ENCODE measurements at regions not wholly inside any gene's neighbourhood (a gene's known extent, or its start where the extent isn't known, plus 50 kb on each side); places are given as distances from the start of the nearest gene placed in this dataset.

DNA sequence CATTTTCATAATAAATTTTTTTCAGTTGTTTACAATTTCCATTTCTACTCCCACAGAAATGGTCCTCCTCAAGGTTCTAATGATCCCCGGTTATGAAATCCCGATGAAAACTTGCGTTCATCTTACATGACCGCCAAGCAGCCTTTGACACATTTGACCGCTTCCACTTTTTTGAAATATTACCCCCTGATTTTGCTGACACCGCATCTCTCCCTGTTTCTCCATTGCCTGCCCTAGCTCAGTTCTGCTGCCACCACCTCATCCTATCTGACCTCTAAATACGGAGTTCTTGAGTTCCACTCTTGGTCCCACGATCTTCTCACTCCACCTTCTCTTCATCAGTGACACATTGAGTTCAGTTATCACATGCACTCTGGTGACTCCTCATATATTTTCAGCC, 74.1 kb downstream of the SLC35B3 start:
- no peaks in the 10 kb centered on the region for H3K4me1 Mint-ChIP-seq
- no peaks in the 10 kb centered on the region for H3K27me3 Mint-ChIP-seq
- no peaks in the 10 kb centered on the region for H3K9me3 Mint-ChIP-seq
- H3K4me3 Mint-ChIP-seq = no peak overlapping the region
- intact Hi-C loops (cut with micrococcal nuclease) = no loop called here
- DNase-seq = no peak
- no peaks in the 10 kb centered on the region for H3K36me3 Mint-ChIP-seq (ENCODE audit: low read depth)
- no peak overlapping the region for H3K27ac Mint-ChIP-seq

DNA sequence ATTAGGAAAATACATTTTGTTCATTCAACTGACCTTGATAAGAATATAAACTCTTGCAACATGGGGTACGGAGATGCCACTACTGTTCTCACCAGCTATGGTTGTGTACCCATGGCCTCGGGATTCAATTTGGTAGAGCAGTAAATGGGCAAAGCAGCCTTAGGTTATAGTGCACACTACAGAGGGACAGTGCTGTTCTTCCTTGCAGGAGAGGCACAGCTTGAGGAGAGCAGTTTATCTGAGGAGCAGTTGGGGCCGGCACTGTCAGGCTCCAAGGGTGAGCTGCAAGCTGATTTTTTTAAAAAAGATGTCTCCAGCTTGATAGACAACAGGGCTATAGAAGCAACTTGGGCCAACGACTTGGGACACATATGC, 82.4 kb downstream of the SLC35B3 start:
- H3K27ac Mint-ChIP-seq = no peak overlapping the region
- no peaks in the 10 kb centered on the region for H3K27me3 Mint-ChIP-seq
- no peaks in the 10 kb centered on the region for H3K9me3 Mint-ChIP-seq
- H3K4me1 Mint-ChIP-seq = no peaks in the 10 kb centered on the region
- no peak overlapping the region for H3K4me3 Mint-ChIP-seq
- H3K36me3 Mint-ChIP-seq (ENCODE audit: low read depth) = no peaks in the 10 kb centered on the region
- intact Hi-C loops (cut with micrococcal nuclease) = no loop called here
- no peak for DNase-seq

DNA sequence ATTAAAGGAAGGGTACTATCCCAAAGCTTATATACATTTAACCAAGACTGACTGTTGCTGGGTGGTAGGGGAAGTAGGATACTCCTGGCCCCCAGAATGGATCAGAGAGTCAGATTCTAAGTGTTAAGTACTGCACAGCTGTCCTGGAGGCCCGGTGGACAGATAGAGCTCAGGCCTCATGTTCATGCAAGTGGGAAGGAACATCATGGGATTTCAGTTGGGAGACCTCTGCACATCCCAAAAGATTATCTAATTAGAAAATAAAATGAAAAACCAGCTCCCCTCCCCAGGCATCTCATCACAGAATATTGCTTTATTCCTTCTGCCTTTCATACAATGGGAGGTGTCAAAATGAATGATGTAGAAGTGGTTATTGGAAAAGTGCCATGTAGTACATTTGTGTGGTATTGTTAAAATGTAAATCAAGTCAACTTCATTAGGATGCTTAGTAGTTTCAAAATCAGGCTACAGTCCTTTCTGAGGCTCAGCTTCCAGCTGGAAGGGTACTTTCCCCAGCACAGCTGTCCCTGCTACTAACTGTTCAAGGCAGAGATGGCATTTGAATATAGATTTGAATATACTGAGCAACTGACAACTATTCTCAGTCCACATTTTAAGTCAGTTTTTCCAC, 82.9 kb downstream of the SLC35B3 start:
- Mint-ChIP-seq H3K36me3 (ENCODE audit: low read depth) (no peaks in the 10 kb centered on the region), H3K4me3 (no peak overlapping the region), H3K27ac (no peak overlapping the region), H3K4me1 (no peaks in the 10 kb centered on the region), H3K9me3 (no peaks in the 10 kb centered on the region), H3K27me3 (no peaks in the 10 kb centered on the region)
- intact Hi-C loops (cut with micrococcal nuclease) = no loop called here
- no peak for DNase-seq

DNA sequence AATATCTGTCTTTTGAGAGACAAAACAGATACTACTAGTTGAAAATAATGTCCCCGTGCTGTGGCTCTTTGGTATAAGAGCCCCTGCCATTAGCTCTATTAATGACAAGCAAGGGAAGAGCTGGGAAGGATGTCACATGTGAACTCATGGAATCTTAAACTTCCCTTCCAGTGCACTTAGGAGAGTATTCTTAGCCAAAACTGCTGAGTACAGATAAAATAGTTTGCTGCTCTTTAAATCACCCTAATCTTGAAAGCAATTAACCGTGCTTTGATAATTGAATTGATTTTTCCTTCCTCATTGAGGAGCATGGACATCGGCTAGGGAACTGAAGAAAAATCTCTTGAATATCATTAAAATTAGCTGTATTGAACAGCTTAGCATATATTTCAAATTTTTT, 91.7 kb downstream of the SLC35B3 start:
- peaks cover 4% of the 10 kb centered on the region for H3K9me3 Mint-ChIP-seq
- DNase-seq = no peak
- H3K27ac Mint-ChIP-seq = no peak overlapping the region
- intact Hi-C loops (cut with micrococcal nuclease) = no loop called here
- no peak overlapping the region for H3K4me3 Mint-ChIP-seq
- H3K4me1 Mint-ChIP-seq = no peaks in the 10 kb centered on the region
- no peaks in the 10 kb centered on the region for H3K27me3 Mint-ChIP-seq
- no peaks in the 10 kb centered on the region for H3K36me3 Mint-ChIP-seq (ENCODE audit: low read depth)

DNA sequence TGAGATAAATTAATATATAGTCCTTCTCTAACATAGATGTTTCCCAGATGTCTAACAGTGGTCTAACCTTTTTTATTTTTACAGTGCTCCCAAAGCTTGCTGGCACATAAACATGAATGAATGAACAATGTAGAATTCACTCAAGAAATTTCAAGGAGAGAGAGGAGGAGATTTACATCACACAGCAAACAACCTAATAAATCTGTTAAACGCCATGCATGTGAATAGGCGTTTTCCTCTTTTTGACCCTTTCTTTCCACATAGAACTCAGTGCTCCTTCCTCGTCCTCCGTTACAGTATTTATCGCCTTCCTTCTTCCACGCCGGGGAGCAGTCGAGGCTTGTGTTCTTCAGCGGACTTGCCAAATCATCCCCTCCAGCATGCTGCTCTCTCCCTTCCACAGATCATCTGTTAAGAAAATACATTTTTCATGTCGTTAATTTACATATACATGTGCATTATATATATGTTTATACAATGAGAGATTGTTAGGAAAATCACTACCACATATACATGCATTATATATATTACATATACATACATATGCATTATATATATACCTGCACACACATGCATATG, 93.0 kb downstream of the SLC35B3 start:
- Mint-ChIP-seq H3K9me3 (peaks cover 4% of the 10 kb centered on the region), H3K4me1 (no peaks in the 10 kb centered on the region), H3K36me3 (ENCODE audit: low read depth) (no peaks in the 10 kb centered on the region), H3K4me3 (no peak overlapping the region), H3K27me3 (no peaks in the 10 kb centered on the region), H3K27ac (no peak overlapping the region)
- DNase-seq = no peak
- intact Hi-C loops (cut with micrococcal nuclease) = no loop called here

DNA sequence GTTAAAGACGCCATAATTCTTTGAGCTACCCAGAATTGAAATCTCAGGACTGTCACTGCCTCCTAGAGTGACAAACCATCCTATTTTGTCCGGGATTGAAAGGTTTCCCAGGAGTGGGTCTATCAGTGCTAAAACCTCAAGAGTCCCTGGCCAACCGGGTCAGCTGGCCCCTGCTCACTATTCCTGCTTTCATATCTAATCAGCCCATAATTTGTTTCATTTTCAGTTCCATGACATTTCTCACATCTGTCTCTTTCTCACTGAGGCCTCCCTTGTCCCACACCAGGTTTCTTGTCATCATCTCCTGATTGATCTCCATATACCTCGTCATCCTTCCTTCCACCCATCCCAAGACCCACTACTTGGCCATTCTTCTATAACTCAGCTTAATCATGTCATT, 98.2 kb downstream of the SLC35B3 start:
- Mint-ChIP-seq H3K4me3 (no peak overlapping the region), H3K27ac (no peak overlapping the region), H3K4me1 (no peaks in the 10 kb centered on the region), H3K27me3 (no peaks in the 10 kb centered on the region), H3K9me3 (no peaks in the 10 kb centered on the region), H3K36me3 (ENCODE audit: low read depth) (no peaks in the 10 kb centered on the region)
- no peak for DNase-seq
- intact Hi-C loops (cut with micrococcal nuclease) = no loop called here

DNA sequence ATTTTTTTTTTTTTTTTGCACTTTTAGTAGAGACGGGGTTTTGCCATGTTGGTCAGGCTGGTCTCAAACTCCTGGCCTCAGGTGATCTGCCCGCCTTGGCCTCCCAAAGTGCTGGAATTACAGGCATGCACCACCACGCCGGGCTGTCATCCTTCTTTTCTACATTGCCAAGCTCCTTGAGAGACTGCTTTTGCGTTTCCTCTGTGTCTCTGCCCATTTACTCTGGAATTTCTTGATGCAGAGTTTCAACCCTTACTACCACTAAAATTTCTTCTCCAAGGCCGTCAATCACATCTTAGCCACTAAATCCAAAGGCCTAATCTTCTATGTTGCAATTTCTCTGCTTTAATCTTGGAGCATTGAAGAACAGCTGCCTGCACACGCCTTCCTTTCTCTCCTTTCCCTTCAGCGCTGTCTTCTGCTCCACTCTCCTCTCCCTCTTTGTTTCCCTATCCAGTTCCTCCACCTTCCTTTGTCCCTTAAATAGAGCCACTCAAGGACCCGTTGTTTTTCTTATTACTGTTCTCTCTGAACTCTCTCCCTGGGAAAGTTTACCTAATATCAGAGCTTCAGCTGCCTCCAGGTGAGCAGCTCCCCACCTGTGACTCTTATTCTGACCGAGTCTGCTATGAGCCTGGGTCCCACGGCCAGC, 98.8 kb downstream of the SLC35B3 start:
- Mint-ChIP-seq H3K4me1 (no peaks in the 10 kb centered on the region), H3K36me3 (ENCODE audit: low read depth) (no peaks in the 10 kb centered on the region), H3K27me3 (no peaks in the 10 kb centered on the region), H3K4me3 (no peak overlapping the region), H3K27ac (no peak overlapping the region), H3K9me3 (no peaks in the 10 kb centered on the region)
- no peak for DNase-seq
- intact Hi-C loops (cut with micrococcal nuclease) = no loop called here

DNA sequence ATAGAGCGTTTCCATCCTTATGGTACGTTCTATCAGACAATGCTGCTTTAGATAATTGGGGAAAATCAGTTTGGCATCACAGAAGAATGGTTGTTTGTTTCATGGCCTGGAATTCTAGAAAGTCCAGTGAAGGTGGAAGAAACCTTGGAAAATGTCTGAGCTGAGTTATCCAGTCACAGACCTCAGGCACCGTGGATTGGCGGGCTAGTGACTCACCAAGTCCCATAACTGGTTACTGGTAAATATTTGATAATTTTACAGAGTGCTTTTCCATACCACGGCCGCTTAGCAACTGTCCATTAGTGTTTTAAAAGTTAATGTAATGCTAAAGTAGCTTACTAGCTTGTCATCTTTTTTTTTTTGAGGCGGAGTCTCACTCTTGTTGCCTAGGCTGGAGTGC, 99.4 kb downstream of the SLC35B3 start:
- no peak for DNase-seq
- intact Hi-C loops (cut with micrococcal nuclease) = no loop called here
- Mint-ChIP-seq H3K4me3 (no peak overlapping the region), H3K27me3 (no peaks in the 10 kb centered on the region), H3K36me3 (ENCODE audit: low read depth) (no peaks in the 10 kb centered on the region), H3K27ac (no peak overlapping the region), H3K4me1 (no peaks in the 10 kb centered on the region), H3K9me3 (no peaks in the 10 kb centered on the region)

DNA sequence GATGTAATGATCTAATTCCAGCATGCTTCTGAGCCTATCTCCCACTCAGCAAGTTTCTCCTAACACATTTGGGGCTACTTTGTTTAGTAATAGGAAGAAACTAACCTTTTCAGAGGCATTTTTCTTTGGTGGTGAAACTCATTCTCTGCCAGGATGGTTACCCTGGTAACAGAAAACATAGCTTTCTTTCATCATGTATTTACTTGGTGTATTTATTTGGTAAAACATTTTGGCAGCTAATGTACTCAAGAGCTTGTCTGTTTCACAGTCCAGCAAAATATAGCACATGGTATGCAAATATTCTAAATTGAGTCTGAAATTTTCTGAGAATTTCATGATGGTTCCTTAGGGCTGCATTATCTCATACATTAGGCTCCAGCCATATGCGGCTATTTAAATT, 100.0 kb downstream of the SLC35B3 start:
- Mint-ChIP-seq H3K27ac (no peak overlapping the region), H3K4me1 (no peaks in the 10 kb centered on the region), H3K27me3 (no peaks in the 10 kb centered on the region), H3K36me3 (ENCODE audit: low read depth) (no peaks in the 10 kb centered on the region), H3K9me3 (no peaks in the 10 kb centered on the region), H3K4me3 (no peak overlapping the region)
- intact Hi-C loops (cut with micrococcal nuclease) = no loop called here
- DNase-seq = no peak

DNA sequence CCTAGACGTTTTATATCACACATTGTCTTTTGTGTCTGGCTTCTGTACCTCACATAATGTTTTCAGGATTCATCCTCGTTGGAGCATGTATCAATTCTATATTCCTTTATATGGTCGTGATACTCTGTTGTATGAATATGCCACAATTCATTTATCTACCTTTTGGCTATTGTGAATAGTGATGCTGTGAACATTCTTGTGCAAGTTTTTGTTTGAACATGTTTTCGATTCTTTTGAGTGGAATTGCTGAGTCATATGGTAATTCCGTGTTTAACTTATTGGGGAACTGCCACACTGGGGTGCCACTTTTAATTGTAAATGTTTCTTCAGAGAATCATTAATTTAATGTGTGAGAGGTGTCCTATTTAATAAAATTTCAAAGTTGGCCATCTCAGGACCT, 101.2 kb downstream of the SLC35B3 start:
- no peak overlapping the region for H3K4me3 Mint-ChIP-seq
- no peaks in the 10 kb centered on the region for H3K36me3 Mint-ChIP-seq (ENCODE audit: low read depth)
- no peak for DNase-seq
- H3K9me3 Mint-ChIP-seq = no peaks in the 10 kb centered on the region
- no peaks in the 10 kb centered on the region for H3K27me3 Mint-ChIP-seq
- intact Hi-C loops (cut with micrococcal nuclease) = no loop called here
- H3K27ac Mint-ChIP-seq = no peak overlapping the region
- no peaks in the 10 kb centered on the region for H3K4me1 Mint-ChIP-seq

DNA sequence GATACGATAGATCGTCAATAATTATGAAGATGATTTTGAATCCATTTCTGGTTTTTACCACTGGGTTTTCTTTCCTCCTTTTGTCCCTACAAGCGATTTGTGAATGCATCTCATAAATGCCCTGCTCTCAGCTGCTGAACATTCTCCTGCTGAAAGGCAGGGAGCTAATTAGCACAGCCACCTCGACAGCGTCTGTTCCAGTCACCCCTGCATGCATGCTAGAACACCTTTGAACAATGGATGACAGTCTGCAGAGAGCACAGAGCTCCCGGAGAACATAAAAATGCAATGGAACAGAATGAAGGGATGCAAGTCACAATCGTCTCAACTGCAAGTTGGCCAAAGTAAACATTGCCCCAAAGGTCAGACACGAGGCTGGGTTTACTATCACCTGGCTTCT, 105.8 kb downstream of the SLC35B3 start:
- DNase-seq = no peak
- Mint-ChIP-seq H3K27ac (no peak overlapping the region), H3K27me3 (no peaks in the 10 kb centered on the region), H3K36me3 (ENCODE audit: low read depth) (no peaks in the 10 kb centered on the region), H3K9me3 (no peaks in the 10 kb centered on the region), H3K4me1 (no peaks in the 10 kb centered on the region), H3K4me3 (no peak overlapping the region)
- intact Hi-C loops (cut with micrococcal nuclease) = no loop called here

DNA sequence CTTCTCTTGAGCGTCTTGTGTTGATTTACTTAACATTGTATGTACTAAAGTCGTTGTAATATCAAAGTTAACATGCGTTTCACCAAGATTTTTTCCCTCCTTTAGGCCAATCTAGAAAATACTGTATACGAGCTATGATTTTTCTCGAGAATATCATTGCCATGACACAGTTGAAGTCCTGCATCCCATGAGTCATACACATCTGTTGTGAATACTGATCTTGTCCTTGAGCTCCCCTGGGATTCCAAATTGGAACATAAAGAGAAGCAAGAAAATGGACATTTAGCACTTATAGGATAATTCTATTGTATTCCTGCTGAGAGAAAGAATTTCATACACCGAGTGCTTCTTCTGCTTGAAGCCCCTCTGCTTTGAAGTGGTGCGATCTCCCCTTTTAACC, 109.6 kb downstream of the SLC35B3 start:
- Mint-ChIP-seq H3K27me3 (no peaks in the 10 kb centered on the region), H3K36me3 (ENCODE audit: low read depth) (no peaks in the 10 kb centered on the region), H3K4me3 (no peak overlapping the region), H3K4me1 (no peaks in the 10 kb centered on the region), H3K27ac (no peak overlapping the region), H3K9me3 (no peaks in the 10 kb centered on the region)
- DNase-seq = no peak
- intact Hi-C loops (cut with micrococcal nuclease) = no loop called here

DNA sequence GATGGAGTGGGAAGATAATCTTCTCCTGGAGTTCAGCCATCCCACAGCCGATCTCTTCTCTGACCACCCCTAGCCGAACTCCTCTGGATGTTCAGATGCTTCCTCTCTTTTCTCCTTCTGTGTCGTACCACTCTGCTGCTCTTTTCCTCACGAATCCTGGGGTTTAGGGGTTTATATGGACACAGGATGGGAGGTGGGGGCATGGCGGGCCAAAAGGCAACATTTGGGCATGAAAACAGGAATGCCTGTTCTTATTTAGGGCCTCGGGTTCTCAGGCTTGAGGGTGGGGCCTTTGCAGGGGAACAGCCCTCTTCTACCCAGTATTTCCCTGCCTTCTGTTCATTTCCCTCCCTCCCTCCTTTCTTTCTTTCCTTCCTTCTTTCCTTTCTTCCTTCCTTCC, 112.7 kb downstream of the SLC35B3 start:
- Mint-ChIP-seq H3K4me1 (no peaks in the 10 kb centered on the region), H3K9me3 (no peaks in the 10 kb centered on the region), H3K27ac (no peak overlapping the region), H3K27me3 (no peaks in the 10 kb centered on the region), H3K4me3 (no peak overlapping the region), H3K36me3 (ENCODE audit: low read depth) (no peaks in the 10 kb centered on the region)
- intact Hi-C loops (cut with micrococcal nuclease) = no loop called here
- DNase-seq = no peak

DNA sequence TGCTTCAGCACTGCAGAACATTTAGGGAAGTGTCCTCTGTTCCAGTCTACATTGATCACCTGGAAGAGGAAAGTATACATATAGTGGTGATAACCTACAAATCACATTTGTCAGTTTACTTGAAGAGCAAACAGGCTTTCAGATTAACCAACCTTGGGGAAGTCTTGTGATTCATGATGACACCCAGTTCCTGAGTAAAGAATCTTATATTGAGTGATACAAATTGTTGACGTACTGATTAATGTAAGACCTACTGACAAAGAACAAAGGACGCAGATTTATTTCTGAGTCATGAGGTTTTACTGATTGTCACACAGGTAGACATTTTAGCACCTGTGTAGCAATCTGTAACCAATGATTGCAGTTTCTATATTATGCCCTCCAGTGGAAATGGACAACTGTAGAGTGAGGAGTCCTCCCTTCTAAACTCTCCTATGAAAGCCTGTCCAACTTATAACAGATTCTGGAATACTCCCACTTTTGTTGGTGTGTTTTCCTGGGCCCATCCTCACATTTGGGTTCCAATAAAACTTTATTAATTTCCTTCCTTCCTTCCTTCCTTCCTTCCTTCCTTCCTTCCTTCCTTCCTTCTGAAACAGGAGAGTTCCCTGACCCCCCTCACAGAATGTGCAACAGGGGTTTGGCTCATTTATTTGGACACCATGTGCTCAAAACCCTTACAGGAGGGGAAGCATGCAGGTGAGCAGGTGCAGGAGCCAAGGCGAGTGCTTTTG, 113.5 kb downstream of the SLC35B3 start:
- H3K4me1 Mint-ChIP-seq = no peaks in the 10 kb centered on the region
- no peak overlapping the region for H3K27ac Mint-ChIP-seq
- no peaks in the 10 kb centered on the region for H3K36me3 Mint-ChIP-seq (ENCODE audit: low read depth)
- H3K4me3 Mint-ChIP-seq = no peak overlapping the region
- no peak for DNase-seq
- no peaks in the 10 kb centered on the region for H3K27me3 Mint-ChIP-seq
- H3K9me3 Mint-ChIP-seq = no peaks in the 10 kb centered on the region
- intact Hi-C loops (cut with micrococcal nuclease) = no loop called here
